ENCODE measurements at regions not wholly inside any gene's neighbourhood (a gene's known extent, or its start where the extent isn't known, plus 50 kb on each side); places are given as distances from the start of the nearest gene placed in this dataset.

GRCh38 chr2:187168720-187169713, 279.0 kb downstream of the CALCRL start:
- H3K27me3 Mint-ChIP-seq (ENCODE audit: low read depth in 3 of 3): no peaks in the 10 kb centered on the region
- Histone ChIP-seq H3K79me2 (ENCODE audit: insufficient read depth, low read length) (no peaks in the 10 kb centered on the region), H2AFZ (ENCODE audit: insufficient read depth, low read depth, low read length, poor library complexity, severe bottlenecking) (no peak overlapping the region), H3K4me3 (replicated peaks in 1 of 3; ENCODE audit: low read depth in 2 of 3, low read length in 3 of 3) (peak overlapping the region in 1 of 3 experiments; percentile 8), H3K27me3 (ENCODE audit: control insufficient read depth in 2 of 2, insufficient read depth in 2 of 2, low read length in 2 of 2) (no peaks in the 10 kb centered on the region), H3K9me3 (replicated peaks in 1 of 2; ENCODE audit: control insufficient read depth in 1 of 2, insufficient read depth in 1 of 2, low read length in 2 of 2) (no peaks in the 10 kb centered on the region), H4K20me1 (ENCODE audit: insufficient read depth, low read length) (no peaks in the 10 kb centered on the region), H3K36me3 (replicated peaks in 1 of 2; ENCODE audit: control insufficient read depth in 1 of 2, insufficient read depth in 2 of 2, low read length in 2 of 2) (no peaks in the 10 kb centered on the region), H3K27ac (ENCODE audit: low read depth in 1 of 2, low read length in 2 of 2) (peak overlapping the region; percentile 28 to 63), H3K9ac (ENCODE audit: insufficient read depth, low read length, poor library complexity, severe bottlenecking) (no peak overlapping the region), H3K4me2 (replicated peaks; ENCODE audit: extremely low read depth, low read length, poor library complexity, severe bottlenecking) (peak overlapping the region; percentile 14), H3K4me1 (ENCODE audit: control insufficient read depth in 1 of 2, insufficient read depth in 2 of 2, low read length in 2 of 2) (peaks cover 11 to 16% of the 10 kb centered on the region in 2 donors)
- H3K36me3 Mint-ChIP-seq: no peaks in the 10 kb centered on the region
- whole genome bisulfite sequencing (ENCODE audit: insufficient coverage): no CpG with 5 or more reads among the region's 4 CpGs
- DNase-seq: peak; percentile 57 to 67 (median 59)
- H3K9me3 Mint-ChIP-seq: peaks cover 4 to 11% (median 7%) of the 10 kb centered on the region in 7 donors
- H3K27ac Mint-ChIP-seq: peak overlapping the region; percentile 81 to 96 (median 90)
- intact Hi-C loops (cut with micrococcal nuclease): no loop called here
- TF ChIP-seq CTCF (IDR thresholded peaks at IDR 0.05): no peak
- H3K4me1 Mint-ChIP-seq: peaks cover 16% of the 10 kb centered on the region
- H3K4me3 Mint-ChIP-seq: peak overlapping the region in 1 of 2 donors; percentile 16

DNA sequence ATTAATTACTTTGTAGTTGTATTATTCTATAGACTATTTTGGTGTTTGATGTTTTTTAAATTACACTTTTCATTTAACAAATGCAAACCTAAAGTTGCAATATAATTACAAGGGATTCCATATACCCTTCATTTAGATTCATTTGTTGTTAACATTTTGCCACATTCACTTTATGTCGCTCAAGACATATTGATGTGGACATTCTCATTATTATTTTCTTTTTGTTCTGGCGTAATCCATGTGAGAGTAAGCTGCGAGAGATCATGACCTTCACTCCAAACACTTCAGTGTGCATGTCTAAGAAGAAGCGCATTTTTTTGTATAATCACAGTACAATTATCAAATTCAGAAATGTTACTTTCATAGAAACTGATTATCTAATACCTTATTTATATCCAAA, 280.6 kb downstream of the CALCRL start:
- Histone ChIP-seq H3K79me2 (ENCODE audit: insufficient read depth, low read length) (no peaks in the 10 kb centered on the region), H3K4me3 (replicated peaks in 1 of 3; ENCODE audit: low read depth in 2 of 3, low read length in 3 of 3) (no peak overlapping the region), H3K9ac (ENCODE audit: insufficient read depth, low read length, poor library complexity, severe bottlenecking) (no peak overlapping the region), H3K4me1 (ENCODE audit: control insufficient read depth in 1 of 2, insufficient read depth in 2 of 2, low read length in 2 of 2) (peaks cover 11 to 16% of the 10 kb centered on the region in 2 donors), H3K36me3 (replicated peaks in 1 of 2; ENCODE audit: control insufficient read depth in 1 of 2, insufficient read depth in 2 of 2, low read length in 2 of 2) (no peaks in the 10 kb centered on the region), H2AFZ (ENCODE audit: insufficient read depth, low read depth, low read length, poor library complexity, severe bottlenecking) (no peak overlapping the region), H3K4me2 (replicated peaks; ENCODE audit: extremely low read depth, low read length, poor library complexity, severe bottlenecking) (no peak overlapping the region), H3K27me3 (ENCODE audit: control insufficient read depth in 2 of 2, insufficient read depth in 2 of 2, low read length in 2 of 2) (no peaks in the 10 kb centered on the region), H3K27ac (ENCODE audit: low read depth in 1 of 2, low read length in 2 of 2) (no peak overlapping the region), H3K9me3 (replicated peaks in 1 of 2; ENCODE audit: control insufficient read depth in 1 of 2, insufficient read depth in 1 of 2, low read length in 2 of 2) (no peaks in the 10 kb centered on the region), H4K20me1 (ENCODE audit: insufficient read depth, low read length) (no peaks in the 10 kb centered on the region)
- DNase-seq: no peak
- no CpG with 5 or more reads among the region's 4 CpGs for WGBS (ENCODE audit: insufficient coverage)
- intact Hi-C loops (cut with micrococcal nuclease): no loop called here
- Mint-ChIP-seq H3K4me3 (no peak overlapping the region), H3K4me1 (peaks cover 16% of the 10 kb centered on the region), H3K27me3 (ENCODE audit: low read depth in 3 of 3) (peaks cover 0 to 2% (median 0%) of the 10 kb centered on the region in 3 donors), H3K27ac (no peak overlapping the region), H3K36me3 (no peaks in the 10 kb centered on the region), H3K9me3 (peaks cover 0 to 12% (median 7%) of the 10 kb centered on the region in 7 donors)
- no peak for TF ChIP-seq CTCF (IDR thresholded peaks at IDR 0.05)
